ENCODE measurements at regions not wholly inside any gene's neighbourhood (a gene's known extent, or its start where the extent isn't known, plus 50 kb on each side); places are given as distances from the start of the nearest gene placed in this dataset.
"Not testable (repeated sequence)": the region's sequence is repeated elsewhere in the genome, so short reads cannot be mapped to it uniquely, and the experiment has no call there.

GRCh38 chr2:84131278-84131830 is 327.7 kb downstream of the SUCLG1 start:
- DNase-seq, result no peak

GRCh38 chr2:84129018-84129417 is 330.1 kb downstream of the SUCLG1 start:
- no peak for DNase-seq

- not testable (repeated sequence) for DNase-seq
Measured at GRCh38 chr2:84127812-84128211, 331.3 kb downstream of the SUCLG1 start.

GRCh38 chr2:84126530-84126929 is 332.6 kb downstream of the SUCLG1 start:
- DNase-seq, result no peak

- no peak for DNase-seq
Measured at GRCh38 chr2:84126084-84126483, 333.0 kb downstream of the SUCLG1 start.

- DNase-seq, result no peak
Measured at GRCh38 chr2:84116143-84116542, 342.9 kb downstream of the SUCLG1 start.

GRCh38 chr2:84115173-84115857 is 343.8 kb downstream of the SUCLG1 start:
- DNase-seq, result no peak

- not testable (repeated sequence) for DNase-seq
Measured at GRCh38 chr2:84103816-84104527, 355.1 kb downstream of the SUCLG1 start.

GRCh38 chr2:84102274-84102673 is 356.8 kb downstream of the SUCLG1 start:
- DNase-seq, result no peak

- no peak for DNase-seq
Measured at GRCh38 chr2:84088656-84089055, 370.4 kb downstream of the SUCLG1 start.

GRCh38 chr2:84085562-84085961 is 373.5 kb downstream of the SUCLG1 start:
- no peak for DNase-seq

- no peak for DNase-seq
Measured at GRCh38 chr2:84084856-84085255, 374.2 kb downstream of the SUCLG1 start.

GRCh38 chr2:84083984-84084383 is 375.1 kb downstream of the SUCLG1 start:
- no peak for DNase-seq

- no peak for DNase-seq
Measured at GRCh38 chr2:84078471-84078870, 380.6 kb downstream of the SUCLG1 start.

GRCh38 chr2:84077496-84077895 is 381.6 kb downstream of the SUCLG1 start:
- no peak for DNase-seq

GRCh38 chr2:84071050-84071449 is 388.0 kb downstream of the SUCLG1 start:
- DNase-seq, result no peak

- no peak for DNase-seq
Measured at GRCh38 chr2:84065857-84066256, 393.2 kb downstream of the SUCLG1 start.

GRCh38 chr2:84057917-84058560 is 401.0 kb downstream of the SUCLG1 start:
- no peak for DNase-seq

- DNase-seq, result no peak
Measured at GRCh38 chr2:84055816-84056215, 403.3 kb downstream of the SUCLG1 start.

GRCh38 chr2:84054577-84054976 is 404.5 kb downstream of the SUCLG1 start:
- not testable (repeated sequence) for DNase-seq

GRCh38 chr2:84052913-84053312 is 406.2 kb downstream of the SUCLG1 start:
- no peak for DNase-seq

GRCh38 chr2:84052043-84052442 is 407.0 kb downstream of the SUCLG1 start:
- no peak for DNase-seq

GRCh38 chr2:84048964-84049363 is 410.1 kb downstream of the SUCLG1 start:
- no peak for DNase-seq

GRCh38 chr2:84041506-84041905 is 417.6 kb downstream of the SUCLG1 start:
- no peak for DNase-seq
